Stimulated activated CD8-positive, alpha-beta memory T cell treated with anti-CD3 and anti-CD28 coated beads, Interleukin-12 subunit alpha, Interleukin-12 subunit beta, amount 100 ng/mL, for 4 hours (primary cell): ENCODE measurements at regions not wholly inside any gene's neighbourhood (a gene's known extent, or its start where the extent isn't known, plus 50 kb on each side); places are given as distances from the start of the nearest gene placed in this dataset.
"Not testable (repeated sequence)": the region's sequence is repeated elsewhere in the genome, so short reads cannot be mapped to it uniquely, and the experiment has no call there.

Experiments
- DNase-seq: peaks from one replicate; pipeline ENCODE4 v3.0.0-alpha.2; 2020; ENCODE audit warnings: low read depth

DNA sequence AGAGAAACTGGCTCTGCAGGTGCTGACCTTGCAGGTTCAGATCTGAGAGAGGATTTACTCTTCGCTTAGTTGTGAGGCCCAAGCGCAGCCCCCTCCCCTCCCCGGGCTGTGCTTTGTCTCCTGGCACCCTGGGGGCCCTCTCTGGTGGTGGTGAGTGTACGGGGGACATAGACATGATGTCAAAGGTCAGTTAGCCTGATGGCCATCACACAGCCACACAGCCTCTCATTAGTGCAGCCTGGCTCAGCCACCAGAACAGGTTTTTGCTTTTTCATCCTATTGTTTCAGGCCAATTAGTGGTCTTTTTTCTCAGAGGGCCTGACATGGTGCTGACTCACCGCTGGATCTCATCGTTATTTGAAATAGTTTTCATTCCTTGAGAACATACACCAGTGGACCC is 437.9 kb downstream of the AACS start:
- no peak for DNase-seq

DNA sequence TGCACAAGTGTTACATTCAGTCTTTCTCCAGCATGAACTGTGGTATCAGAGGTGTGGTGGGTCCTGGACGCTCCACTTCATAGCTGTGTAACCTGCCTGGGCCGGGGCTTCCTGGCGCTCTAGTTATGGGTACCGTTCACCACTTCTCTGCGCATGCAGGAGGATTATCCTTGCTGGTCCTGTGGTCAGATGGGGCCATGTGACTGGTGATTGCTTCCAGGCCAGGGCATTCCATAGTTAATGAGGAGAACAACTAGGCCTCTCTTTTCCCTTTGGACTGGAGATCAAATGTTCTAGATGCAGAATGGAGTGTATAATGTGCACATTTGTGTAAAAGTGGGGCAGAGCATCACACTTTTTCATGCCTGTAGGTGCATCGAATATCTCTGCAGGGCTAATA is 444.0 kb downstream of the AACS start:
- no peak for DNase-seq

DNA sequence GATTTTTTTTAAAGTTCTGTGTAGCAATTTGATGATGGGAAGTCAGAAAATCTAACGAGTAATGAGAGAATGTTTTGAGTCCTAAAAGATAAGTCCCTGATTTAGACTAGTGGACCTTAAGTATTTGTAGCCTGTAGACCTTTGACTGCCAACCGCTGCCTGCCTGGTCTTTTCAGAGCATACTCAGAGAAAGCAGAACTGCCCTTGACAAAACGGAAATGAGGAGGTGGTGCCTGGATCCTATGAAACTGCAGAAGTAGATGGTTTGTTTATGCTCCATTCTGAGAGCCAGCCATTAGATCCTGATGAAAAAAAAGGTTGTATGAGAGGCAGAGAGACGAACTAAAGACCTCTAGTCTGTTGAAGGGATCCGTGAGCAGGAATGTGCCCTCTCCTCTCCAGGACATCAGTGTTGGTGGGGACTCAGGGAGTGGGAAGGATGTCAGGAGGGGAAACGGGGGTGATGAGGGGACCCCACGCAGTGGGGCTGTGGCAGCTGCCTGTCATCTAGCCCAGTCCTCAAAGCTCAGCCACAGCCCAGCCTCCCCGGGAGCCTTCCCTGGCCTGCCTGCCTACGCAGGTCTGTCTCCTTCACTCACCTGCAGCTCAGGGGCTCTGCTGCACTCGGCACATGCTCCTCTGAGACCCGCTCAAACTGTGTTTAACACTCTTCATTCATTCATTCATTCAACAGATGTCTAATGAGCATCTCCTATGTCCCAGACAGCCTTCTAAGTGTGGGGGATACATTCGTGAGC is 447.5 kb downstream of the AACS start:
- DNase-seq, result no peak

DNA sequence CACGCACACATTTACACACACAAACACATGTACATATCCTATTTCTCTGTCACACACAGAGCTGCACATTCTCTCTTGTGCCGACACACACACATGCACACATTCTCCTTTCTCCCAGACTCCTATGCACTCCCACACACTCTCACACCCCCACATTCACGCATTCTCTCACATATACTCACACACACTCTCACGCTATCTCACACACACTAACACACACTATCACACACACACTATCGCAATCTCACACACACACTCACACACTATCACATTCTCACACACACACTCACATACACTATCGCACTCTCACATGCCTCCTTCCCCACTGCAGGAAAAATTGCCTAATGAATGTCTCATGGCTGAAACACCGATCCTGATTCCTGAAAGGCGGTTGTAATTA is 450.7 kb downstream of the AACS start:
- DNase-seq, result no peak

DNA sequence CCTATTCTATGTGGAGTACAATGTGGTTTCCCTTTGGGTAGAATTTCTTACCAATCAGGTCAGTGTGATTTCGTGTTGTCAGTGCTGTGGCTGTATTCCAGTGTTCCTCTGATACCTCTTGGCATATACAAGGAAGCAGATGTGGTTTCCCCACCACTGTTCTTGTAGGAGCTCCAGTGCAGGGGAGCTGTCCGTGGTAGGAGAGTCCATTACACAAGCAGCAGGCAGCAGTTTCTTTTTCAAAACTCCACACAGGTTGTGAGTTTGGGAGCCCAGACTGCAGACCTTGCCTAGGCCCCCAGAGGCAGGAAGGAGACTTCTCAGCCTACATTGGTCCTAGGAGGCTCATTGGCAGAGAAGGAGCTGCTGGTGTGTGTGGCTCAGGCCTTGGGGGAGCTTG is 452.8 kb downstream of the AACS start:
- no peak for DNase-seq

DNA sequence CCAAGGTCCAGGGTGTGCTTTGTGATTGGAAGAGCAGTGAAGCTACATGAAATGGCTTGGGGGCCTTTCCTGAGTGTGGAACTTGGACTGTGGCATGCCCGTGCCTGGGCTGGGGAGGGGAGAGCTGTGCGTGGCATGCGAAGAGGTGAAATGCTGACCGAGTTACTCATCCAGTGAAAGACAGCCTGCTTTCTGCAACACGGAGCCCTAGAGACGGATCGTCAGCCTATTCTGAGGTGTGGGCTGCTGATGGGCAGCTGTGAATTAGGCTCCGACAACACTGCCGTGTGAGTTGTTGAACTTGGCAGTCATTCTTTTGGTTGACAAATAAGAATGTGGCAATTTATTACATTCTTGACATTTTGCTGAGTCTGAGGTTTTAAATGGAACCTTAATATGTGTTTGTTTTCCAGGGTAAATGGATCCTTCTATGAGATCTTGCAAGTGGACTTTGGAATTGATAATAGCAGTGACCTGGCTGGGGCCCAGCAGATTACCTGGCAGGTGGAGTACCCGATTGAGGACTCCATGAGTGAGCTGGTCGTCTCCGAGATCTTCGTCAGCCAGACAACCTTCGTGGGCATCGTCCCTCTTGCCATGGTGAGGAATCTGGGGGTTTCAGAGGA is 453.9 kb downstream of the AACS start:
- no peak for DNase-seq

DNA sequence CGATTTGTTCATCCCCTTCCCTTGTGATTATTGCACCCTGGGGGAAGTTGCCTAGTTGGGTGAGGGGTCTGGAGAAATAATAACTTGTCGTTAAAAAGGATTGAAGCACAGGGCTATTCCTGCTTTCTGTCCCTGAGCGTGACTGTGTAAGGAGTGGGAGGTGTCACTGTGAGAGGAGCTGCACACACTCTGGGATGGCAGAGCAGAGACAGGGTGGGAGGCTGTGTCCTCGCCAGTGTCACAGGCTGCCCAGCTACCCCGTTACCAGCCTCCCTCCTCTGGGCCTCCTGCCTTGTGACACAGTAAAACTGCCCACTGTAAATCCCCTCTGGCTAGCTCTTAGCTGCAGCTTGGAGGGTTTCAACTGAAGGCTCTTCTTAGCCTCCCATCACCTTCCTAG is 460.6 kb downstream of the AACS start:
- DNase-seq, result no peak

DNA sequence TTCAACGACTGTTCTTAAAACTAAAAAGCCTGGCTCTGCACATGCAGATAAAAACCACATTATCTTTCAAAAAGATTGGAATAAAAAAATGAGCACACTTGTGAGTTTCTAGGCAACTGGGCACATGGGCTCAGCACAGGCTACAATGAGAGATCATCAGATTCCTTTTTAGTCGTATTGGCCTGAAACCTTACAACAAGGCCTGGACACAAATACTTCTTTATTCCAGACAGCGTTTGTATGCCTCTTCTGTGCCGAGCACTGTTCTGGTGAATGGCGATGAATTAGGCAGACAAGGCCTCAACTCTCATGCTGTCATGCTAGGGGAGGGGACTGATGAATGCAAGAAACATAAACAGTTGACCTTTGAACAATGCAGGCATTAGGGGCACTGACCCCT is 463.0 kb downstream of the AACS start:
- no peak for DNase-seq

DNA sequence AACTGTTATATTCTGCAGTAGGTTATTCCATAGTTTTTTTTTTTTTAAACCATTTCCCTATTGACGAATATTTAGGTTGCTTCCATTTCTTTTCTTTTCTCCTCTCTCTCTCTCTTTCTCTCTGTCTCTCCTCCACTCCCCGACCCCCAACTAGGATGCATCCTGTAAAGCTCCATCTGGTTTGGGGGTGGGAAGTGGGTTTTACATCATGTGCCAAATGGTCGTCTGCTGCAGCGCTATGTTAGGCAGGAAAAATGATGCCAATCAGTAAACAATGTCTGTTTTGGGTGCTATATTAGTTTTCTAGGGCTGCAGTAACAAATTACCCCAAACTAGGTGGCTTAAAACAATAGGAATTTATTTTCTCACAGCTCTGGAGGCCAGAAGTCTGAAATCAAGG is 465.0 kb downstream of the AACS start:
- DNase-seq, result no peak

DNA sequence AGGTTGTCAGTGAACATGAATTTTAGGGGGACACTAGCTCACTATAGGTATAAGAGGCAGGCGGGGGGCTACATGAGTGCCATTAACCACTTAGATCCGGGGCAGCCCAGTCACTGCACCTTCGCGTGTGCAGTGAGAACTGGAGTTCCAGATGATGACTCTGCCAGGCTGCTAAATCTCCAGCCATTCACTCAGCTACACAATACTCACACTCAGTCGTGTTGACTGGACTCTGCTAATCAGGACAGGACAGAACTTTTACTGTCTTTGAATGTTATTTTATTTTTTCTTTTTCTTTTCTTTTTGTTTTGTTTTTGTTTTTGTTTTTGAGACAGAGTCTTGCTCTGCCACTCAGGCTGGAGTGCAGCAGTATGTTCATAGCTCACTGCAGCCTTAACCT is 465.6 kb downstream of the AACS start:
- no peak for DNase-seq

DNA sequence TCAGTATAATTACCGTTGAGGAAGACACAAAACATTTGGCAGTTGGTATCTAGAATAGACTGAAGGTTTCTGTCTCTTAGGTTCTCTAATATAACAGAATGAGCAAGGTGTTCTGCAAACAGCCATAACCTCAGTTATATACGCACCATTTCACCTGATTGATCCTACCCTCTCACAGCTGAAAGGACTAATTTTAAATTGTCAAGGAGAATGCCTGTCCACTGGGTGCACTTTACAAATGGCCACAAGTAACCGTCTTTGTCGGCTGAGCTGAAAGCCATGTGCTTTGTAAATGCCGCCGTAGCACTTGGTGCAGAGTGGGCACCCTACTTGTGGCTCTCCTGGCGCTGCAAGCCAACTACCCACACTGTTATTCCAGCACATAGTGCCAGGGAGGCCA is 466.3 kb downstream of the AACS start:
- DNase-seq, result no peak

DNA sequence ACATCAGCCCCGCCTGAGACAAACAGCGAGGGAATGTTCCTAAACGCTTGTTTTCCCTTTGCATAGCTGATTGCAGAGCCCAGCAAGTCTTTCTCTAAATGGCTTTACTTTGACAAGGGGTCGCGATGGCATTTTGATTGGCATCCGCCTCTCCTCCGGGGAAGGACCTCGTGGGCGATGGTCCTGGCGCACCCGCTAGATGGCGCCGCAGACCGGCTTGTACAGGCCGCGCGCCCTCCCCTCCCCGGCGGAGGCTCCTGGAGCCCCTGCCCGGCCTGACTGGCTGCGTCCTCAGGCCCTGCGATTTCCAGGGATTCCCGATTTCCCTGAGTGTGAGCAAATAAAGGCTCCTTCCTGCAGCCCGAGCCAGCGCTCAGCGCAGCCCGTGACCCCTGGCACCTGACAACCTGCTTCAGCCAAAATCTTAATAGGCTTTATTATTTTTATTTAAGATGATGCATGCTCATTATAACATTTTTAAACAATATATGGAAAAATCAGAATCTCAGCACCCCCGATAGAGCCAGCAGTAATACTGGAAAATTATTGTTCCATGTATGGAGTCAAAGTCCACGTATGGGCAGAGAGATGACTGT is 468.3 kb downstream of the AACS start:
- DNase-seq, result no peak

DNA sequence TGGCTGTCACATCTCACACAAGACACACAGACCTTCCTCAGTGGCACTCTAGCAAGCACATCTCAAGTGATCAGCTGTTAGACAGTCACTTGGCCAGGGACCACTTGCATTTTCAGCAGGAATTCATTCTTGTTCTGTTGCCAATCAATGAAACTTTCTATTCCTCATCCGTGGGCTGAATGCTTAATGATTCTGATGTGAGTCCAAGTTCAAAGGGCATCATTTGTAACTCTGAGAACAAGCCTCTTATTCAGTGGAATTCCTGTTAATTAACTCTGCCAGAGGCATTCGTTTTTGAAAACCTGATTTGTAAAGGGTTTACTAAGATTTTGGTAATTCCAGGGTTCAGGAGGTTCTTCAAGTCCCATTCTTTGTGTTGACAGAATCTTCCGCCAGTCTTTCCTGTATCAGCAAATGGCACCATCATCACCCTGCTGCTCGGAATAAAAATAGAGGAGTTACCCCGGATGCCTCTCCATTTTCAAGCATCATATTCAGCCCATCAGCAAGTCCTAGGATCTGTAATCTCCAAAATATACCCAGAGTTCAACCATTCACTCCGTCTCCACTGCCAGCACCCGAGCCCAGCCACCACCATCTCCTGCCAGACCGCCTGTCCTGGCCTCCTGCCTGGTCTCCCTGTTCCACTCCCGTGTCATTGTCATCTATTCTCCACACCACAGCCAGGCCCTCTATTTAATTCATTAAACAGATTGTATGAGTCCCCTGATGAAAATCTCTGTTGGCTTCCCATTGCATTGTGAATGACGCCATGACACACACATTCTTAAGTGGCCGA is 473.4 kb downstream of the AACS start:
- DNase-seq, result no peak

DNA sequence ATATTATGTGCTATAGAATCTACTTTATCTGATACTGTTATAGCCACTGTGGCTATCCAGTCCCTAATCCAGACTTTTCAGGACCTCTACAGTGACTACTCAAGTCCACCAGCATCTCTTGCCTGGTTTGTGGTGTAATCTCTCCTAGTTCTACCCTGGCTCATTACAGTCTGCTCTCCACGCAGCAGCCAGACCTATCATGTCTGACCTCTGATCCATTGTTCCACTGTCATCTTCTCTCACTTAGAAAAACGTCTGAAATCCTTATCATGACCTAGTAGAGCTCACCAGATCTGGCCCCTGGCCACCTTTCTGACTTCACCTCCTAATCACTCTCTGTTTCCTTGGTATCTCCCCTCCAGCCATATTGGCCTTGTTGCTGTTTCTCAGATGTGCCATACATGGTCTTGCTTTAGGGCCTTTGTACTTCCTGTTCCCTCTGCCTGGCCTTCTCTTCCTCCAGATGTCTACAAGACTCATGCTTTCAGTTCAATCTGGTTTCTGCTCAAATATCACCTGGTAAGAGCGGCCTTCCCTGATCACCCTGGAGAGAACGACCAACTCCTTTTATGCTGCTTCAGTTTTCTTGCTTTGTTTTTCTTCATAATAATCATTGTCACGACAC is 475.5 kb downstream of the AACS start:
- DNase-seq, result no peak

DNA sequence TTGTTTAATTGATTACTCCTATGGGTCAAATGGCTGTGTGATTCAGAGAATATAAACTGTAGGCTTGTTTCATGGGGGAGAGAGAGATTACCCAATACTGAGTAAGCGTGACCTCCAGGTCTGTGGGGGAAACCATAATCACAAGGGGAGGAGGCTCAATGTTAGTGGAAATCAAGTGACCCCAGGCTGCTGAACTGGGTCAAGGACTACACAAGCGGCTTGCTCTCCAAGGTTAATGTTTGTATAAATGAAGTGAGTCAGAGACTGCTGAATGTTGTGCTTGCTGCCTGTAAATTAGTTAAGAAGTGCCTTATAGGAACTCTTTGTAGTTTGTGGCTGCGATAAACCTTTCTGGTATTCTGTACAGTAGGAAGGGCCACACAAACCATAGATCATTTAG is 479.7 kb downstream of the AACS start:
- no peak for DNase-seq

DNA sequence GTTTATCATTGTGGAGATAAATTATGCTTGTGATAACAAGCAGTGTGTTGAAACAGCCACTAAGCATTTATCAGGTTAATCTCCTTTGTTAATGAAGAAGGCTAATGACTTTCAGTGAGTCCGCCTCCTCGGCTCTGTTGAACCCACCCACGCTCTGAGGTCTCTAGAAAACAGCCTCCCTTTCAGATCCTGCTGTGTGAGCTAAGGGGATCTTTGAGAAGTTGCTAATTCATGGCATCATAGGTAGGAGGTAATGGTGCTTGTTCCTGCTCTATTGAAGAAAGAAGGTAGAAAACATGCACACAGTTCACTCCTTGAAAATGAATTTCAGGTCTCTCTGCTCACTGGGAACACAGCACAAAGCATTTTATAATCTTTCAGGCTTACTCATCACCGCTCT is 483.9 kb downstream of the AACS start:
- DNase-seq, result no peak

DNA sequence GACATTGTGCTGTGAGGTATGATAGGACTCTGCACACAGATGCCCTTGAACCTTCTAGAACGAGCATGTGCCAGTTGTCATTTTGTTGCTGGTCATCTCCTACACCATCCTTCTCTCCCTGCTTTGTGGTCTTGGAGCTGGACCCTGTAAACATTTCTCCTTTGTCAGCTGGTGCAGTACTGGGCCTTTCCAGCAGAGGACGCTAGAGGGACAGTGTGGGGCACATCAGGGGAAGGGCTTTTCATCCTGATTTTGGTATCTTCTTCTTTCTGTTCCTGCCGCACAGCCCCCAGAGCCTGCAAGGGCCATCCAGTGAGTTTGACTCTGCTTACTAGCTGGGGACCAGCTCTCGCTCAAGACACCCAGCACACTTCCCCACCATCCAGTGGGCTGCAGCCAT is 484.6 kb downstream of the AACS start:
- DNase-seq, result no peak

DNA sequence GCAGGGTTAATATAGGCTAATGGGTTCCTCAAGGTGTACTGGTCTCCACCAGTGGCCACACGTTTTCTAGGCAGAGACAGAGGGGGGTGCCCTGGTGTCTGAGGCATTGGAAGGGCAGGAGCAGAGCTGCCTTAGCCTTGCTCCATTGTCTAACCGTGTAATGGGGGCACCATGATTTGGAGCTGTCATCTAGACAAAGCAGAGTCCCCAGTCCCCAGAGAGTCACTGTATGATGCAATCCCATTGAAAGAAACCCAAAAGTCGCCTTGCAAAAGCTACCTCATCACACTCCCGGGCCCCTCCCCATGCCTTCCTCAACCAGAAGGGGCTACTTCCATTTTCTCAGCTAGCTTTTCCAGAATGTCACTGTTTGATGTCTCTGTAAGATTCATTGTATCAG is 487.1 kb downstream of the AACS start:
- DNase-seq, result no peak

DNA sequence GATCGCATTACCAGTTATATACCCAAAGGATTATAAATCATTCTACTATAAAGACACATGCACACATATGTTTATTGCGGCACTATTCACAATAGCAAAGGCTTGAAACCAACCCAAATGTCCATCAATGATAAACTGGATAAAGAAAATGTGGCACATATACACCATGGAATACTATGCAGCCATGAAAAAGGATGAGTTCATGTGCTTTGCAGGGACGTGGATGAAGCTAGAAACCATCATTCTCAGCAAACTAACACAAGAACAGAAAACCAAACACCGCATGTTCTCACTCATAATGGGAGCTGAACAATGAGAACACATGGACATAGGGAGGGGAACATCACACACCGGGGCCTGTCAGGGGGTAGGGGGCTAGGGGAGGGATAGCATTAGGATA is 495.8 kb downstream of the AACS start:
- not testable (repeated sequence) for DNase-seq

DNA sequence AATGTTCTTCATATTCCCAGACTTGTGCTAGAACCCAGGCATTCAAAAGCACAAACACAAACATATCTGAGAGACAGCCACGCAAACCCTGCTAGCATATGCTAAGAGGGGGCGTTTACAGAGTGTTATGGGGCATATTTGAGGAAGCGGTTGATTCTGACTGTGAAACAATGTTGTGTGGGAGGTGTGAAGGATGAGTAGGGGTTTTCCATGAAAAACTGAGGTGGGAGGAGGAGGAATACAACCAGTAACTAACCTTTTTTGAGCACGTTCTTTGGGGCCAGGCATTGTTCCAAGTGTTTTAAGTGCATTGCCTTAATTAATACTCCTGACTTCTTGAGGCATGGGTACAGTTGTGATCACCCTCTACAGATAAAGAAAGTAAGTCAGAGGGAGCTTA is 499.5 kb downstream of the AACS start:
- no peak for DNase-seq

DNA sequence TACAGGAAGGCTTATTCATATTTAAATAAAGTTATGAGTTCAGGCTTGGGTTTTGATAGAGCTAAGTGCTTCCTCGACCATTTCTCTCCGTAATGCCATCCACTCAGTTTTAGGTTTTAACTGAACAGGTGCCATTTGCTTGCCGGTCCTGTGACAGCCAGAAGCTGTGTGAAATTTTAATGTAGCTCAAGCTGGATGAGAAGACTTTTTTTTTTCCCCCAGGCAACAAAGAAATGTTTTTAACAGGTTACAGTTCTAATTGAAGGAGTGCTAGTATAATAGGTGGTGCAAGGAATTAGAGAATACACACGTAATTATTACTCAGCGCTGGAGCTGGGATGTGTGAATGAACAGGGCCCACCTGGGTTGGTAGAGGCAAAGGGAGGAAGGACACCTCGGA is 502.3 kb downstream of the AACS start:
- no peak for DNase-seq

DNA sequence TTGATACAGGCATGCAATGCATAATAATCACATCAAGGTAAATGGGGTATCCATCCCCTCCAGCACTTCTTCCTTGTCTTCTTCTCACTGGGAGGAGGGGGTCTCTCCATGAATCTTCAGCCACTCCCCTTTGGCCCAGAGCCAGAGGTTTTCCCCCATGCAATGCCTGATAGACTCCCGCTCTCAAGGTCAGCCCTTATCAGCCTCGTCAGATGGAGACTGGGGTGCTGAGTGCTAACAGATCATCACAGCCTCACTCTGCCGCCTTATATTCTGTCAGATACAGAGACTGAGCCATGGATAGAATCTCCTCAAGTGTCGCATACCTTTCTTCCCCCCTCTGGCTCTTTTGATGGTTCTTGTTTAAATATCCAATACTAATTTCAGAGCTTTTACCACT is 503.1 kb downstream of the AACS start:
- DNase-seq, result no peak

DNA sequence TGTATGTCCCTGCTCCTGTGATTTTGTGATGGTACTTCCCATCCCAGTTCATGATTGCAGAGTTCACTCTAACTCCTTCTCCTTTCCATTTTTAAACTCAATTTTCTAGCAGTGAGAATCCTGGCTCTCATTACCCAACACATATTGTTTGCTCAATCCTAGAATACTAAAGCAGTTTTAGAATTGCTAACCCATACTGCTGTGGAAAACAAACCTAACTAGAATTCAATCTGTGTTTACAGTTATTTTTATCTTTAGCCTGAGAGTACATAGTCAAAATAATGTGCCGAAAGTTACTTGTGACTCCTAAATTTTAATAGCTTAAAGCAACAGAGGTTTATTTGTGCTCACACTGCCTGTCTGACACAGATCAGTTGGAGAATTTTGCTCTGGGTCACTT is 508.0 kb downstream of the AACS start:
- DNase-seq, result no peak
